Stimulated activated CD4-positive, alpha-beta T cell treated with anti-CD3 and anti-CD28 coated beads, Interleukin-15, amount 100 ng/mL, for 24 hours (primary cell): ENCODE measurements at regions not wholly inside any gene's neighbourhood (a gene's known extent, or its start where the extent isn't known, plus 50 kb on each side); places are given as distances from the start of the nearest gene placed in this dataset.

Experiments
- DNase-seq: peaks from one replicate; pipeline ENCODE4 v3.0.0-alpha.2; 2020

DNA sequence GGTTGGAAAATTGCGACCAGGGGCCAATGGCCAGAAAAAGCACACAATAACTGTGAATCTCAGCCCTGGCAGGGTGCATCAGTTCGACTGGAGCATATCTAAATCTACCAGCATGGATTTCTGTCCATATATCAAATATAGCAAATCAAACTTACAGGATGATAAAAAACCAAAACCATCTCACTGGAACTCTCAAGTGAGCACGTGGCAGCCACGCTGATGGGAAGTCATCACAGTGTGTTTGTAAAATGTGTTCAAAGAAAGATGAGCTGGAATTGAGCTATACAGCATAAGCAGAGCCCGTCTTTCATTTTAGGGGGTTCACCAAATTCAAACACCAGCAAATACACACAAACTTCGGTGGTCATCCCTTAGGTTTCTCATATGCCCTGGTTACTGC is 610.1 kb downstream of the AJAP1 start:
- DNase-seq: no peak

DNA sequence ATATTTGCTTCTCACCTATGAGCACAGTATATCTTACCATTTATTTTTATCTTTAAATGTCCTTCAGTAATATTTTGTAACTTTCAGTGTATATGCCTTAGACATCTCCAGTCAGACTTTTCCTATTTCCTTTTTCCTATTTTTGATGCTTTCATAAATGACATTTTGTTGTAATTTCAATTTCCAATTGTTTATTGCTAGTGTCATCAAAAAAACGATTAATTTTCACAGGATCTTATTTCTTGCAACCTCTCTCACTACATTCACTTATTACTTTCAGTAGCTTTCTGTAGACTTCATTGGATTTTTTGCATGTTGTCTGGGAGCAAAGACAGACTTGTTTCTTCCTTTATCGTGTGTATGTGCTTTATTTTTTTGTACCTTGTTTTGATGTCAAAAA is 602.4 kb downstream of the AJAP1 start:
- no peak for DNase-seq

DNA sequence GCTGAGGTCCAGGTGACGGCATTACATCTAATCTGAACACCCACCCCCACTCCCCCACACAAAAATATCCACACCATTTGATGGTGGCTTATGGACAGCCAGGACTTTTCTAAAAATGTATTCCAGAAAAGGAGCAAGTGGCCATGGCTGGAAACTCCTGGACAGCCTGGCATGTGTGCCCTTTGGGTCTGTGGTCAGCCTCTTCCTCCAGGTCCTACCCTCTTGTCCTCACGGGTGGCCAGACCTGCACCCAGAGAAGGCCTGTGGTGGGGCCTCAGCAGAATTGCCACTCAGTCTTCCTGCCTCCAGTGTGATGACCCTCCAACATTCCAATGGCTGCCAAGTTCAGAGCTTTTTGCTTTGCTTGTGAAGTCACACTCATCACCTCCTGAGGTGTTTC is 600.6 kb downstream of the AJAP1 start:
- no peak for DNase-seq

DNA sequence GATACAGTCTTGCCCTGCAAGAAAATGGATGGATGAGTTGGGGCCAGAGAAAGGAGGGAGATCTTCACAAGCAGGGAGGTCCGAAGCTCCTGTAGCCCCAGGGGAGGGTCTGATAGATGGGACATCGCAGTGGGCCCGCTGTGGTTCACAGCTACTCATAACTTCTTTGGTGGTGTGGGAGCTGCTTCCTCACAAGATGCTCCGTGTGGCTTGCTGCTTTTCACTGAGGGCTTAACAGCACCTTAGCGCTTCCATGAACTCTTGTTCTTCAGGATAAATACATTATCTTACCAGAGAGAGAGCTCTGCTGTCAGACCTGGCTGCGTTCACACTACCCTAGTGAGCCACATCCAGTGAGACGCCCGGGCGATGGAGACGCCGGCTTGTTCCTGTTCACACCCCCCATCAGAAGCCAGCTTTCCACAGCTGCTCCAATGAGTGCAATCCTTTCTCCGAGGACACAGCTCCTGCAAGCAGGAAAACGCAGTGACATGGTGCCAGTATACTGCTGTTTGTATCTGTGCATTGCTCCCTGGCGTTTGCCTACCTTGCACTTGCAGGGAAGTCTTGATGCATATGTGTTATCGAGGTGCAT is 599.8 kb downstream of the AJAP1 start:
- DNase-seq: no peak

DNA sequence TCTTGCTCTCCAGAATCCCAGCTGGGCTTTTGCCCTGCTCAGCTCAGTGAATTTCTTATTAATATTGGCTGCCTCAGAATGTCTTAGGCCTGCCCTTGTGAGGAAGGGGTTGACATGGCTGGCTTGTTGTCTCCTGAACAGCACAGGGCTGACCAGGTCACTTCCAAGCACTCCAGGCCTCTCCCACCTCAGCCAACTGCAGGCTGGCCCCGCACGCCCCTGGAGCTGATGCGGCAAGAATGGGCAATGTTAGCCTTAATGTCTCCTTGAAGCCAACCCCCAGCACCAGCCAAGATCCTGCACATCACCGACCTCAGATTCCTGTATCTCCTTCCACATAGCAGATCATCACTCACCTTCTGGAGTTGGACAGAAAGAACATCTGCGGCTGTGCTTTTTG is 598.6 kb downstream of the AJAP1 start:
- DNase-seq: no peak

DNA sequence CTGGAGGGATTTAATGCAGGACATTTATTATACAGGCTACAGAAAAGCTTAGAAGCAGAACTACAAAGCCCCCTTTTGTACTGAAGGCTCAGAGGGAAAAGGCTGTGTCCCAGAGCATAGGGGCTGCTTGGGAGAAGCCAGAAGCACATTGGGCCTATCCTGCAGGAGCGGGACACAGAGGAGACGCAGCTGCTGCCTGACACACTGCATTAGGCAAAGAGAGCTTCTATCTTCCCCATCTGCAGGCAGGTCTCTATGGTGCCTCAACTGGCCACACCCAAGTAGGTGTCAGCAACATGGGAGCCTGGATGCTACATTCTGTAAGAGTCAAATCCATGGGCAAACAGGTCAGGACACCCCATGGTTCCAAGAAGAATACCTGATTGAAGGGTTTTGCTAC is 595.9 kb downstream of the AJAP1 start:
- DNase-seq: no peak

DNA sequence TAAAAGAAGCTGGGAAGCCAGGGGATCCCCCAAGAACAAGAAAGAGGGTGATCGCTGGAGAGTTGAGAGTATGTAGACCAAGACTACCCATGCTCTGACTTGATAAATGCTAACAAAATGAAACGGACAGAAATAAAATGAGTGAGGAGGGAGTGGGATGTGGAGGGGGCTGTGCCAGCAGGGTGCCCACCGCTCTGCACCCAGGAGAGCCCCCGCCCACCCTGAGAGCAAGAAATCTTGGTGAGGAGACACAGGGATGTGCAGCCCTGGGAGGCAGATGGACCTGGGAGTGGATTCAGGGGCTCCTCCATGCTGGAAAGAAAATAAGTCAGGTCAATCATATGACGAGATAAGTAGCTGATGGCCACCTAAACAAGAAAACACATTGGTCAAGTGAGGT is 590.9 kb downstream of the AJAP1 start:
- no peak for DNase-seq

DNA sequence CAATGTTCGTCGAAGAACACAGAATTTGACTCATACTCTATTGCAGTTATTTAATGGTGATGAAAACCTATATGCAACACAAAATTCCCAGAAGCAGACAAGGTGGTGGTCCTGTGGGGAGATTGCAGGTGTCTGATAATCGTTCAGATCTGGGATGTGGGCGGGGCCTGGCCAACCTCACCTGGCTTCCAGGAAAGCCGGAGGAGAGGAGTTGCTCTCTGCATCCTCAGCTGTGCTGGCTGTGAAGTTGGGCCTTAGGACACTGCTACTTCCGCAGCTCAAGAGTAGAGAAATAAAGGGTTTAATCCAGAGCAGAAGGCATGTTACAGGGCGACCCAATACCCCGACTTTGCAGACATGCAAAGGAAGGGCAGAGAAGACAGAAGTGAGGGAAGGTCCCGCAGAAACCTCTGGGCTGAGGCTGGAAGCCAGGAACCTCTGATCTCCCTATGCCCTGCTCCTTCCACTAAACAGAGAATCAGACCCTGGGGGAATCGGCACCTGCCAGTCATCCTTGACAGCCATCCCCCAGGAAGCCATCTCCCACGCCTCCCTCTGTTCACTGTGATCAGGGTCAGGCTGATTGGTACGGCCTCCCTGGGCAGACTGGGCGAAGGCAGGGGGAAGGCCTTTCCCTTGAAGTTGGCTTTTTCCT is 590.3 kb downstream of the AJAP1 start:
- no peak for DNase-seq

DNA sequence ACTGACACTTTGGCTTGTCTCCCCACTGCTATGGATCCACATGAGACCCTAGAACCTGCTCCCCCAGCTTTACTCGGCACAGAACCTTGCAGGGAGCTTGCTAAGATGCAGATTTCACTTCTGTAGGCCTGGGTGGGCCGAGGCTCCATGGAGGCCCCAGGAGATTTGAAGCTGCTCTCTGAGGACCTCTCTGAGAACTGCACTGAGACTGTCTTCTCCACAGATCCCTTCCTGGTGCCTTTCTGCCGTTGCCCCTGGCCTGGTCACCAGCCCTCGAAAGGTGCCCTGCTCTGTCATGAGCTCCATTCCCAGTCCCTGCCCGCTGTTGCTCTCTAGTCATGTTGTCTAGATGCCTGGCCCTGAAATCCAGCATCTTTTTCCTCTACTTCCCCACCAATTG is 588.4 kb downstream of the AJAP1 start:
- DNase-seq: no peak

DNA sequence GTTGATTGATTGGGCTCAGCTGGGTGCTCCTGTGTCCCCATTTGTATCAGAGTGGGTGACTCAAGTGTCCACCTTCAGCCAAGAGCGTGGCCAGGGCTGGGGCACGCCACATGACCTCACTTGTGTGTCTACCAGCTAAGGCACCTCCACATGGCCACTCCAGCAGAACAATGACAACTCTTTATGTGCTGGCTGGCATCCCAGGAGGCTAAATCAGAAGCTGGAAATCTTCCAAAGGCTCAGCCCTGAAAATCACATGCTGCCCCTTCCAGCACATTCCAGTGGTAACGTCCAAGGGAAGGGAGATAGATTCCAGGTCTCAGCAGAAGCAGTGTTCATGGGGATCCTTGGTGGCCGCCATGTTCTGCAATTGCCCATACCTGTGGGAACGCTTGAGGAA is 585.5 kb downstream of the AJAP1 start:
- no peak for DNase-seq

DNA sequence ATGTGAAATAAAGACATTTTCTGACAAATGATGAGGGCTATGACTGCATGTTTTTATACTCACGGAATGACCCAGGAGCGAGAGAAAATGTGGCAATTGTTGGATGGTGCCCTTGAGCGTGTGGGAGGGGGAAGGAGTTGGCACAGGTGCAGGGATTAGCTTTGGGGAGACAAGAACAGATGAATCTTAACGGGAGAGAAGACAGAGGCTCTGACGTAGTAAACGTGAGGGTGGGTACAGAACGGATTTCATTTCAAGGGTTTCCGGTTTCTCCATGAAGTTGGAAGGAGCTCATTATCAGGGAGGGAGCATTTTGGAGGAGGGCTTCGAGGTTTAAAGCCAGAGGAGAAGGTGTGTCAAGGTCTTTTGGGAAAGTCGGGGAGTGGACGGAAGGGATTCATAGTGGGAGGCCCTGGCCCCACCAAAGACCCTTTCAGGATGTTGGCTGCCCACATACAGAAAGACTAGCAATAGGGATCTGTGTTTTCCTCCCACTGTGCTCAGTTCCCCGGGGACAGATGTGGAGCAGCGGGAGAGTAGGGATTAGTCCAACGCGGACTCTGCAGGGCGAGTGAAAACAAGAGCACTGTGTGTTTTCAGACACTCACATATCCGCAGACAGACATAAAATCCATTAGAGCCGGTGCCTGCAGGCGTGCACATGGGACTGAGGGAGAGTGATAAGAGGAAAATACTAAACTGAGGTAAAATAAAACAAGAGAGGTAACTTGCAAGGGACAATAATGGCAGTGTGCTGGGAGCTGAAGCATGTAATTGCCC is 584.1 kb downstream of the AJAP1 start:
- DNase-seq: no peak

DNA sequence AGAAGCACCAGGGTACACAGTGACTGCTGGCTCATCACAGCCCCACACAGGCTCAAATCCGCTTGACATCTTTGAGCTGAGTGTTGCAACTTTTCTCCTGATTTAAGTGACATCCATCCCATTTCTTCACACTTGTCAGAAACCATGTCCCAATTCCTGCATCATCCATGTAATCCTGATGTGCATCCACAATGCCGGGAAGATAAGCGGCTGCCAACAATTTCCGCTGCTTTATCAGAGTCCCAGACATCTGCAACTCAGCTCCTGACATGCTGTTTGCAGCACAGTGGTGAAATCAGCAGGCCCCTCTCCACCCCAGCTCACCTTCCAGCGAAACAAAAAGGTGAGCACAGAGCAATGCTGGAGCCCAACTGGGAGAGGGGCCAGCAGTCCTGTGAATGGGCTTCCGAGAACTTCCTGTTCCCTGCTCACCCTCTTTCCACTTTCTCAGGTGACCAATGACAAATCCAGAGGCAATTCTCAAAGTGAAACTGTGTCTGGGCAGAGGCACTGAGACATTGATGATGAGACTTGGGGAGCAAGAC is 581.0 kb downstream of the AJAP1 start:
- no peak for DNase-seq

DNA sequence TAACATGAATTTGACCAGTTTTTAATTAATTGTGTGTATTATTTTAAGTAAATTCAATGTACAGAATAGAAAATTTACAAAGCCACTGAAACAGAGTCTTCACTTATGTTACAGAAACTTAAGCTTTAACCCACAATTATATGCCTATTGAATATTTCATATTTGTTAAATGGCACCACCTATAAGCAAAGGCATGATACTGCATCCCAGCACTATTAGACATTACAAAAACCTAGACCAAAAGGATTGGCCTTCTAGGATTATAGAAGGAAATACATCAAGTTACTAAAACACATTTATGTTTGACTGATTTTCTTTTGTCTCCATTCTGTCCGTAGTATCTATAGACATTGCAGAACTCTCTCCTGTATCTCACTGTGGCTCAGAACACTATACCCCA is 578.1 kb downstream of the AJAP1 start:
- no peak for DNase-seq

DNA sequence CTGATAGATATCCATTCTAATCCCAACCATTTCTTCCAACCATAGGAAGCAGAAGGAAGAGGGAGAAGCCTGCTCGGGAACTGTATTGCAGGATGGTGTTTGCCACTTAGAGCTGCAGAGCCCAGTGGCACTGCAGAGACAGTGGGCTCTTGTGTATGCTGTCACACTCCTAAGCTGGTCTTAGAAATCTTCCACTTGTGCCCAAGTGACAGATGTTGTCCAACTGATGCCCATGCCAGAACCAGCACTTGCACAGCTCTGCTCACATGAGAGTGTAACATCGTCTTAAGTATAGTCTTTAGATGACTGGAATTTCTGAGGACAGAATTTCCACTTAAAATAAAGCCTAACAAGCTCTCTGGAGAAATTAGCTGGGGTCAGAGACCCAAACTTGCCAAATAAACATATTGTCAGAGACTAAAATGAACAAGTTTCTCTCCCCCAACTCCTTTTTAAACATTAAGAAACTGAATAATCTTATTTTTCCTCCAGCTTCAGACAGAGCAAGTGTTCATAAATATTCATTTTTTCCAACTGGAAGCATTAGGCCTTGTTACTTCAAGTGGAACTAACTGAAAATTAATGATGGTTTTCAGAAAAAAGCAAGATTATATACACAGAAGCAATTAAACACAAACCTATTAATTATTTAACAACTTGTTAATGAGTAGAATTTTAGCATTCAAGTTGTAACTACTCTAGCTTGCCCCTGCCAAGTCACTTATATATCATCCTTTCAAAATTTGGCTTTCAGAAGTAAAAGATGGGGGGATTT is 577.3 kb downstream of the AJAP1 start:
- no peak for DNase-seq

DNA sequence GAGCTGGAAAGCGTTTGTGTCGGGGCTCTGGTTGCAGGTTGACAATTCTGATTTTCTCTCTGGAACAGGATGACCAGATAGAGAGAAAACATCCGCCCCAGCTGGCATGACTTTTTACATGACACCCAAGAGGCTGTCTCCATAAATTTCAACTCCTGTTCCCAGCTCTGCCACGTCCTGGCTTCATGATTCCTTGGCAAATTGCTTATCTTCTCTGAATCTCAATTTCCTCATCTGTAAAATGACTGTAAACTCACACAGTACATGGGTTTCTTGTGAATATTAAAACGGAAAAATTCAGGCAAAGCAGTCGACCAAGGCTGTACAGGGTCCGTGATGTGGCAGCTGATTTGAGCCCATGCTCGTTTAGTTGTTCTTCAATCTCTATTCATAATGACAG is 572.7 kb downstream of the AJAP1 start:
- no peak for DNase-seq

DNA sequence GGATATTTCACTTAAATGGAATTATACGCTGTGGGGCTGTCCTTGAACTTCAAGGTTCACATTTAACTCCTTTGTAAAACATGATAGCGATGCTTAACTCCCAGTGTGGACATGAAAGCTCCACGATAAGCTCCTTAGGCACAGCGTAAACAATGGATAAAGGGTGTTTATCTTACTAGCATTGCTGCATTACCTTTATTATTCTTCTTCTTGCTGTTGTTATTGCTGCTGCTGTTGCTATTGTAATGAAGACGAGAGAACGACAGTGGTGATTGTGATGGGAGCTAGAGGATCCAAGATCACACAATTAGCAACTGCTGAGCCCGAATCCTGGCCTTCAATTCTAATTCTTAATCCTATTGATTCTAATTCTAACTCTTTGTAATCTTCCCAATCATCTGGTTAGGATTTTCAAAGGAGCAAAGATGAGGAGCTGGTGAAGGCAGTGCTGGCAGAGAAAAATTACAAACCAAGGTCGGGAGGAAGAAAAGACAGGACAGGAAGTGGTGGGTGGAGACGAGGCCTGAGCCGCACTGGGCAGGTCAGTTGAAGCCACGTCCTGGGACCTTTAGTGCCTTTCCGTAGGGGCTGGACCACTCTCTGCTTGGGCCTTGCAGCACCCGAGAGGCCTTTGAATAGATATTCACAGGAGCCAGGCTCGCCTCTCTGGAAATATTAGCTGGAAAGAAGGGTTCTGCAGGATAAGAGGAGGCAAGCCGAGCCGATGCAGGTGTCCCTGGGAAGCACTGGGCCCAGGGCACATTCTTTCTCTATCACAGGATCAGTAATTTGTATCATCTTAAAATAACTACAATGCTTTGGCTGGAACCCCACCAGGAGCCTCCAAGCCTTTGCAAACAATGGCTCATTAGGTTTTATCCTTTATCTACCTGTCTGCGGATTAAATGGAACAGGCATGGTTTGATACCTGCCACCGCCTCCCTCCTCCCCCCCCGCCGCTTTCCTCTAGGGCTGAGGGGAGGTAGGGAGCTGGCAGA is 571.6 kb downstream of the AJAP1 start:
- no peak for DNase-seq

DNA sequence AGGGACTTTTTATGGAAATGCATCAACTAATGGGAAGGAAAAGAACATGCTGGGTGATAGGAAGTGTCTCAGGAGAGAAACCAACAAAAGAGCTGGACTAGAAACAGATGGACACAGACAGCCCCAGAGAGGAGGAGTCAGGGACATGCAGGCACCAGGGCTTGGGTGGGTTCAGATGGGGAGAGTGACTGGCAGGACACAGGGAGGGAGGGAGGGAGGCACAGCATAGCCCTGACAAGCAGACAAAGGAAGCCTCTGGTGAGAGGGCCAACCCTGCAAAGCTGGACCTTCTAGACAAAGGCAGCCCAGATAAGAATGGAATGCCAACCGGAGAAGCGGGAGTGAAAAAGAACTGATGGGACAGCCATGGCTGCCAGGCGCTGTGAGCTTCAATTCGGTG is 568.8 kb downstream of the AJAP1 start:
- DNase-seq: no peak

DNA sequence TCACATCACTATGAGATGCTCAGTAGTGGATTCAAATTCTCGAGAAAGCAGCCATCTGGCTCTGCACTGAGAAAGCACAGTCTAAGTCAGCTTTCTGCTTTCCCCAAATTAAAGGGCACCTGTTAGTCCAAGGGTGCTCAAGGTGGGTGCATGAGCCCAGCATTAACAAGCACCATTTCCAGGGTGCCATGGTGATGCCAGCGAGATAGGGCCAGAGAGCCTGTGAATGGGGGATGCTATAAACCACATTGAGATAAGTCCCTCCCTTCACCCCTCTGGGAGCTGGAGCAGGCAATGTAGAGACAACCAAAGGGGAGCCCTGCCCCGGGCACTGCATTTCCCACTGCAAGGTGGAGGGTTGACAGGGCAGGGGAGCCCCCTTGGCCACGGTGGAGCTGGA is 568.2 kb downstream of the AJAP1 start:
- no peak for DNase-seq

DNA sequence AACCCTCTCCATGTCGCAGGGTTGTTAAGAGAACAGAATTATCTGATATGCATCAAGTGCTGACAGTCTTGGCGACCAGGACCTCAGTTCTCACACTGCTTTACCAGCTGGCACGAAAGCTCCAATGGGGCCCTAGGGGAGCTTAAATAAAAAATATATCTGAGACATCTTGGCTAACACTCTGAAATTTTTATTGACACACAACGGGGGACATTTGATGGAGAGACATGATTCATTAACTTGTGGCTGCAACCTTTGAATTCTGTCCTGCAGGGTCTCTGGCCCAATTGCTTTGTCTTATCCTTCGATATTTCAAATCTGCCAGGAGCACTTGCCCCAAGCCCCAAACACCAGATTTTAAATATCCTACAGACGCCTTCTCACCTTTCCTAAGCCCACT is 567.0 kb downstream of the AJAP1 start:
- no peak for DNase-seq

DNA sequence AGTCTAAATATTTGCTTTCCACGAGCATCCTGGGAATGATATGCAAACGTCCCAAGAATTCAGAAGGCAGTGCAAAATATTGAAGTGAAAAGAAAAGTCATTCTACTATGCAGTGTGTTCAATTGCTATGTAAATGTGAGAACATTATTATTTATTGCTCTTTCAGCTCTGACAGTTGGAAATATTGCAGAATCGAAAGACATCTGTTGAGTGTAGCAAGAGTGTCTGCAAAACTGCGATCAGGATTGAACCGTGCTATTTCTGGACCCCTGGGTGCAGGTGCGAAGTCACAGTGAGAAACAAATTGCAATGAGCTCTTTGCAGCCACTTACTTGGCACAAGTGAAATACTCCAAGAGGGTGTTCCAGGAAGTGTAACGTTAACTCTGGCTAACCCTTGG is 566.4 kb downstream of the AJAP1 start:
- no peak for DNase-seq

DNA sequence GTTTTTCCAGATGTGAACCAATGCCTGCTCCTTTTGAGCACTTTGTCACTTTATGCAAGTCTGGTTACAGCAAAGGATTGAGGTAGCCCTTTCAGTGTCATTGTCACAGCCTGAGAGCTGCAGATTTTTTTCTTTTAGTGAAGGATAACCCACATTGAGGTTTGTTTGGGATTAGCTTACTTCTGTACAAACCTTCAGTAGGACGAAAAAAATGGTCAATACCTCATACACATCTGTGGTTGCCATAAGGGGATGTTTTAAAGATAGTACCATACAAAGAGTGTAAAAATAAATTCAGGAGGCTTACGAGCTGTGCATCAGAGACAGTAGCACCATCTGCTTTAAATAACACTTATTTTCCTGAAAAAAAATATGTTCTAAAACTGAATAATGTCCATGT is 566.0 kb downstream of the AJAP1 start:
- DNase-seq: no peak

DNA sequence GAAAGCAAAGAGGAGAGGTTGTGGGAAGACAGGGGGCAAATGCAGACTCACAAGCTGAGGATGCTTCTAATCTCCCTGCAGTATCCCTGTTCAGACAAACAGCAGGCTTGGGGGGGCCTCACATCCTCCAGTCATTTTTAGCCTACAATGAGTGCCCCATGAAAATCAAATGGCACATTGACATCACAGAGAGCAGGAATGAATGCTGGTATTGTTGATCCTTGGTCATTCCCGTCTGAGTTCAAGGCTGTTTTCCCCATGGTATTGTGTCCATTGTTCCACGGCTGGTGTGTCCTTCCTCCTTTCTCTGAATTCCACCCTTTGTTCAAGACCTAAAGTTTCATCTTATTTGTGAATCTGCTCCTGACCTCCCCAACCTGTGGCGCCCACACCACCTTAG is 545.6 kb downstream of the AJAP1 start:
- no peak for DNase-seq
